Esophagus squamous epithelium (tissue), 4 donors: ENCODE measurements at regions not wholly inside any gene's neighbourhood (a gene's known extent, or its start where the extent isn't known, plus 50 kb on each side); places are given as distances from the start of the nearest gene placed in this dataset.

Experiments
- CTCF ChIP-seq, 6 experiments: fragments of 450-650 bp in 4 of 6; fragments of 200-600 bp in 2 of 6; sonication (generic) in 2 of 6; IDR thresholded peaks; one replicate each; pipeline ENCODE4 v1.5.1; 2016 to 2019; ENCODE audit warnings: antibody characterized with exemption in 6 of 6, mild to moderate bottlenecking in 4 of 6, moderate library complexity in 4 of 6
- POLR2A ChIP-seq, 4 donors: fragments of 450-650 bp; IDR thresholded peaks; one replicate each; pipeline ENCODE4 v1.6.1; 2017; ENCODE audit warnings: antibody characterized with exemption in 4 of 4, mild to moderate bottlenecking in 4 of 4, moderate library complexity in 3 of 4

GRCh38 chr9:38282756-38283155 lies 109.7 kb upstream of the ALDH1B1 start:
- TF ChIP-seq CTCF (IDR thresholded peaks at IDR 0.05) (no peak), POLR2A (IDR thresholded peaks at IDR 0.05) (no peak)
